OCI-LY1 (cell line): ENCODE measurements at regions not wholly inside any gene's neighbourhood (a gene's known extent, or its start where the extent isn't known, plus 50 kb on each side); places are given as distances from the start of the nearest gene placed in this dataset.

Experiments used
- H2AFZ ChIP-seq: fragments of 200-600 bp; sonication (generic), shearing (Covaris generic); 2 replicates; pipeline ENCODE4 v1.6.0; 2014; ENCODE audit warnings: antibody characterized with exemption, mild to moderate bottlenecking, low read length
- H3F3A ChIP-seq: fragments of 200-600 bp; sonication (generic), shearing (Covaris generic); 2 replicates; pipeline ENCODE4 v1.6.0; 2014; ENCODE audit warnings: mild to moderate bottlenecking, antibody characterized with exemption, low read length, moderate library complexity; ENCODE audit not compliant: insufficient read depth
- H3K27ac ChIP-seq: fragments of 200-600 bp; sonication (generic); 2 replicates; pipeline ENCODE4 v1.5.1; 2014; ENCODE audit warnings: low read length, mixed run types, mild to moderate bottlenecking, low read depth; ENCODE audit not compliant: poor library complexity, severe bottlenecking
- H3K27me3 ChIP-seq: fragments of 200-600 bp; sonication (generic); 2 replicates; pipeline ENCODE4 v1.6.0; 2014; ENCODE audit warnings: antibody characterized with exemption, mild to moderate bottlenecking, low read length, moderate library complexity; ENCODE audit not compliant: insufficient read depth
- H3K36me3 ChIP-seq: fragments of 200-600 bp; sonication (generic); 2 replicates; pipeline ENCODE4 v1.6.1; 2014; ENCODE audit warnings: mild to moderate bottlenecking, antibody characterized with exemption, low read length, moderate library complexity, mixed read lengths; ENCODE audit not compliant: insufficient read depth
- H3K4me1 ChIP-seq: fragments of 200-600 bp; sonication (generic); 2 replicates; pipeline ENCODE4 v1.5.1; 2014; ENCODE audit warnings: mild to moderate bottlenecking, low read length, moderate library complexity; ENCODE audit not compliant: insufficient read depth, severe bottlenecking
- H3K4me2 ChIP-seq: fragments of 200-600 bp; sonication (generic), shearing (Covaris generic); 2 replicates; pipeline ENCODE4 v1.6.1; 2014; ENCODE audit warnings: low read length
- H3K4me3 ChIP-seq: fragments of 200-600 bp; sonication (generic); 2 replicates; pipeline ENCODE4 v1.5.1; 2014; ENCODE audit warnings: low read length, low read depth, mild to moderate bottlenecking, mixed read lengths; ENCODE audit not compliant: poor library complexity, severe bottlenecking
- H3K79me2 ChIP-seq: fragments of 200-600 bp; shearing (Covaris generic); 2 replicates; pipeline ENCODE4 v1.6.1; 2016; ENCODE audit warnings: mixed run types, low read length, mixed read lengths; ENCODE audit not compliant: insufficient read depth
- H3K9ac ChIP-seq: fragments of 200-600 bp; sonication (generic), shearing (Covaris generic); 2 replicates; pipeline ENCODE4 v1.6.1; 2014; ENCODE audit warnings: mild to moderate bottlenecking, low read length, mixed read lengths
- H3K9me2 ChIP-seq: fragments of 200-600 bp; sonication (generic), shearing (Covaris generic); 2 replicates; pipeline ENCODE4 v1.6.1; 2014; ENCODE audit warnings: low read depth, mild to moderate bottlenecking, low read length, mixed read lengths
- H3K9me3 ChIP-seq: fragments of 200-600 bp; shearing (Covaris generic); 2 replicates; pipeline ENCODE4 v1.6.1; 2014; ENCODE audit warnings: low read length, mixed read lengths
- H4K20me1 ChIP-seq: fragments of 200-600 bp; sonication (generic), shearing (Covaris generic); 2 replicates; pipeline ENCODE4 v1.6.0; 2016; ENCODE audit warnings: mild to moderate bottlenecking, low read length; ENCODE audit not compliant: insufficient read depth
- CTCF ChIP-seq: fragments of 200-600 bp; sonication (generic), shearing (Covaris generic); IDR thresholded peaks from 2 replicates; pipeline ENCODE4 v1.5.1; 2017; ENCODE audit warnings: mild to moderate bottlenecking, antibody characterized with exemption, low read length, moderate library complexity, mixed read lengths
- EZH2 ChIP-seq: fragments of 200-600 bp; sonication (generic), shearing (Covaris generic); IDR thresholded peaks from 2 replicates; pipeline ENCODE4 v1.8.0; 2017; ENCODE audit warnings: borderline replicate concordance, mixed run types, mild to moderate bottlenecking, antibody characterized with exemption, low read length, moderate library complexity, mixed read lengths

GRCh38 chr16:62681819-62682218 lies 645.6 kb upstream of the CDH8 start:
- Histone ChIP-seq H3K27ac (no peak overlapping the region), H3K9ac (no peak overlapping the region), H3K79me2 (no peaks in the 10 kb centered on the region), H3K4me2 (no peak overlapping the region), H3K36me3 (no peaks in the 10 kb centered on the region), H3K4me1 (no peaks in the 10 kb centered on the region), H2AFZ (no peak overlapping the region), H3K4me3 (no peak overlapping the region), H4K20me1 (no peaks in the 10 kb centered on the region), H3K9me2 (no peaks in the 10 kb centered on the region), H3K9me3 (0 out of 2 replicates have a peak, but pooled peaks cover 5% of the 10 kb centered on the region), H3K27me3 (no peaks in the 10 kb centered on the region), H3F3A (no peaks in the 10 kb centered on the region)
- TF ChIP-seq CTCF (no peak), EZH2 (no peak)

DNA sequence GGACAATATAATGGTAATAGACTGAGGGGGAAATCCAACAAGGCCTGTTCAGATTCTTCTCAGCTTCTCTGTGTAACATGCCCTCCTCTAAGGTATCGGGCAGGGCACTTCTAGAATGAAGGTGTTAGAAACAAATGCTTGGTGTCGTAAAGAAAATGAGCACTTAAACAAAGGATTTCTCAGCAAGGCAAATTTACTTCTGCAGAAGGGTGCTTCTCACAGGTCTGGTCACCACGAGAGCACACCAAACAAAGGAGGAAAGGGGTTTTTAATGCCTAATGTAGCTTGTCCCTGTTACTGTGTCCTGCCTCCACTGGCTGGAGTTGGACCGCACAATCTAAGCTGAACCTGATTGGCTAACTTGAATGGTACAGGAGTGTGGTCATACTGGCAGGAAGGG lies 642.6 kb upstream of the CDH8 start:
- H3K9me2 ChIP-seq = no peaks in the 10 kb centered on the region
- H3K9me3 ChIP-seq = 0 out of 2 replicates have a peak, but pooled peaks cover 5% of the 10 kb centered on the region
- no peak overlapping the region for H3K27ac ChIP-seq
- H3K27me3 ChIP-seq = no peaks in the 10 kb centered on the region
- H2AFZ ChIP-seq = no peak overlapping the region
- no peaks in the 10 kb centered on the region for H4K20me1 ChIP-seq
- no peaks in the 10 kb centered on the region for H3F3A ChIP-seq
- no peak for TF ChIP-seq CTCF
- no peak for TF ChIP-seq EZH2
- H3K4me3 ChIP-seq = no peak overlapping the region
- H3K4me1 ChIP-seq = no peaks in the 10 kb centered on the region
- no peaks in the 10 kb centered on the region for H3K79me2 ChIP-seq
- H3K36me3 ChIP-seq = no peaks in the 10 kb centered on the region
- H3K9ac ChIP-seq = no peak overlapping the region
- no peak overlapping the region for H3K4me2 ChIP-seq

DNA sequence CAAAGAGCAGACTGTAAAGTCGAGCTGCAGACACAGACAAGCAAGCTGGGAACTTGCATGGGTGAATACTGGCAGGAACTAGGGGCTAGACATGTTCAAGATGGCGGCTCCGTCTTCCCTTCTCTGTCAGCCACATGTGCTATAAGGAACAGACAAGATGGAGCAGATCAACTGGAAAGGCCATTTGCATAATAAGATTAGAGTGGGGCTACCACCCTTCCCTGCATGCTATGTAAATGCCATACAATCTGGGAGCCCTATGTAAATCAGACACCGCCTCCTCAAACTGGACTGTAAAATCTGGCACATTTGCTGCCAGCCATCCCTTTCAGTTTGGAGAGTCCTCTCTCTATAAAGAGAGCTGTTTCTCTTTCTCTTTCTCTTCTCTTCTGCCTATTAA lies 640.1 kb upstream of the CDH8 start:
- Histone ChIP-seq H3K9me2 (no peaks in the 10 kb centered on the region), H2AFZ (no peak overlapping the region), H3K27ac (no peak overlapping the region), H3K4me2 (no peak overlapping the region), H3K4me1 (no peaks in the 10 kb centered on the region), H3K9me3 (0 out of 2 replicates have a peak, but pooled peaks cover 5% of the 10 kb centered on the region), H4K20me1 (no peaks in the 10 kb centered on the region), H3F3A (no peaks in the 10 kb centered on the region), H3K36me3 (no peaks in the 10 kb centered on the region), H3K4me3 (no peak overlapping the region), H3K27me3 (no peaks in the 10 kb centered on the region), H3K9ac (no peak overlapping the region), H3K79me2 (no peaks in the 10 kb centered on the region)
- TF ChIP-seq CTCF (no peak), EZH2 (no peak)
